T-helper 2 cell treated with Interferon-gamma antibody and Interleukin-4, amounts not matched to agents 5 μg/mL and 100 μg/mL, for 36 hours (primary cell): ENCODE measurements at regions not wholly inside any gene's neighbourhood (a gene's known extent, or its start where the extent isn't known, plus 50 kb on each side); places are given as distances from the start of the nearest gene placed in this dataset.
A peak's percentile ranks its signal among the peaks of the same experiment; 100 is the strongest.

ENCODE experiments used
- DNase-seq: peaks from one replicate; pipeline ENCODE4 v3.0.0; 2021; ENCODE audit warnings: low spot score
- H3K27ac Mint-ChIP-seq: one replicate; pipeline ENCODE4 v1.8.0; 2021; ENCODE audit warnings: mild to moderate bottlenecking, mixed read lengths
- H3K27me3 Mint-ChIP-seq: one replicate; pipeline ENCODE4 v1.8.0; 2021; ENCODE audit warnings: low read depth, mixed read lengths
- H3K36me3 Mint-ChIP-seq: one replicate; pipeline ENCODE4 v1.8.0; 2021; ENCODE audit warnings: low read depth, mixed read lengths
- H3K4me1 Mint-ChIP-seq: one replicate; pipeline ENCODE4 v1.8.0; 2021; ENCODE audit warnings: low read depth, mixed read lengths
- H3K4me3 Mint-ChIP-seq: one replicate; pipeline ENCODE4 v1.8.0; 2022; ENCODE audit warnings: mild to moderate bottlenecking, moderate library complexity, mixed read lengths
- H3K9me3 Mint-ChIP-seq: one replicate; pipeline ENCODE4 v1.8.0; 2021; ENCODE audit warnings: mixed read lengths

- no peak for DNase-seq
- Mint-ChIP-seq H3K4me3 (no peak overlapping the region), H3K36me3 (peaks cover 1% of the 10 kb centered on the region), H3K9me3 (peaks cover 14% of the 10 kb centered on the region), H3K4me1 (peaks cover 8% of the 10 kb centered on the region), H3K27me3 (no peaks in the 10 kb centered on the region), H3K27ac (no peak overlapping the region)
These were observed 781.9 kb downstream of the VRK1 start for GRCh38 chr14:97578982-97579548.

DNA sequence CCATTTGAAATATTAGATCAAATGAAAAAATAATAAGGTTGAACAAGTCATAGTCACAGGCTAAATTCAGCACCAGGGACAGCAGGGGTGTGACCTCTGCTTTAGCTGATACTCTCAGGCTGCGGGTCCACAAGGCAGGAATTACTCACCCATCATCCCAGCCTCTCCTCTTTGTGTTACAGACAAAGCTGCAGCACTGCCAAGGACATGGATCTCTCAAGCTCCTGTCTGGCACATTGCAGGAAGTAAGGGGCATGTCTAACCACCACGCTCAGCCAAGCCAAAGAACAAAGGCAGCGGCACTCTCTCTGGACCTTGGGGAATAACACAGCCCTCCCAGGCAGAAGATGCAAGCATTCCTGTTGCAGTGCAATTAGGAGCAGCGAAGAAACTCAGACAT, 783.8 kb downstream of the VRK1 start:
- Mint-ChIP-seq H3K36me3 (no peaks in the 10 kb centered on the region), H3K27ac (no peak overlapping the region), H3K9me3 (no peaks in the 10 kb centered on the region), H3K4me1 (peaks cover 11% of the 10 kb centered on the region), H3K4me3 (no peak overlapping the region), H3K27me3 (no peaks in the 10 kb centered on the region)
- no peak for DNase-seq

DNA sequence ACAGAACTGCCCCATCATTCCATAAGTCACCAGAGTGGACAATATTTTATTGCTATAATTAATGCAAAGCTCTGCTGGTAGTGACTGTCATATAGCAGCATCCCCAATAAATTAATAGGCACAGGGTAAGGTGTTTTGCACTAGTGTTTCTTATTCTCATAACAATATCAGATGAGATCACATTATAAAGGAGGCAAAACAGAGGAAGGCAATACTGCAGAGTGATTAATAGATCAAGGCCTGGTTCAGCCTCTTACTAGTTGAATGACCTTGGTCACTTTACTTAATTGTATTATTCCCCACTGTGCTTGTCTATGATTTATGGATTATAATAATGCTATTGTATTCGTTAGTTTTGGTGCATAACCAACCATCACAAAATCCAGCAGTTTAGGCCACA, 784.8 kb downstream of the VRK1 start:
- H3K27me3 Mint-ChIP-seq: no peaks in the 10 kb centered on the region
- no peak for DNase-seq
- H3K27ac Mint-ChIP-seq: no peak overlapping the region
- H3K4me3 Mint-ChIP-seq: no peak overlapping the region
- no peaks in the 10 kb centered on the region for H3K36me3 Mint-ChIP-seq
- H3K4me1 Mint-ChIP-seq: peaks cover 11% of the 10 kb centered on the region
- no peaks in the 10 kb centered on the region for H3K9me3 Mint-ChIP-seq

DNA sequence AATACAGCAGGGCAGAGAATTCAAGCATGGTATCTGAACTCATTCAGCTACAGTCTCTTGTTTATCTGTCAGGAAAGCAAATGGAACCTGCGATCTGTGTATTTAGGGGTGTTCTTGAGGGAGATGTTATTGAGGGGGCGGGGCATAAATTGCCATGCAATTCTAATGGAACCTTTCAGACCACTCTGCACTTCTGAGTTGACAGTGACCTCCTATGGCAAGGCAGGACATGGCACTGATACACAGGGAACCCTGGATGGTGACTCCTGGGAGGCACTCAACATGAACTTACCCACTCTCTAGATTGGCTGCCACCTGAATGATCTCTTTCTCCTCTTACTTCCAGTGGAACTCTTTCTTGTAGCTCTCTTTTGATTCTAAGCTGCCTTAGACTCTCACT, 787.3 kb downstream of the VRK1 start:
- no peaks in the 10 kb centered on the region for H3K9me3 Mint-ChIP-seq
- H3K27ac Mint-ChIP-seq: no peak overlapping the region
- peaks cover 22% of the 10 kb centered on the region for H3K4me1 Mint-ChIP-seq
- H3K4me3 Mint-ChIP-seq: no peak overlapping the region
- peaks cover 2% of the 10 kb centered on the region for H3K36me3 Mint-ChIP-seq
- no peaks in the 10 kb centered on the region for H3K27me3 Mint-ChIP-seq
- no peak for DNase-seq

DNA sequence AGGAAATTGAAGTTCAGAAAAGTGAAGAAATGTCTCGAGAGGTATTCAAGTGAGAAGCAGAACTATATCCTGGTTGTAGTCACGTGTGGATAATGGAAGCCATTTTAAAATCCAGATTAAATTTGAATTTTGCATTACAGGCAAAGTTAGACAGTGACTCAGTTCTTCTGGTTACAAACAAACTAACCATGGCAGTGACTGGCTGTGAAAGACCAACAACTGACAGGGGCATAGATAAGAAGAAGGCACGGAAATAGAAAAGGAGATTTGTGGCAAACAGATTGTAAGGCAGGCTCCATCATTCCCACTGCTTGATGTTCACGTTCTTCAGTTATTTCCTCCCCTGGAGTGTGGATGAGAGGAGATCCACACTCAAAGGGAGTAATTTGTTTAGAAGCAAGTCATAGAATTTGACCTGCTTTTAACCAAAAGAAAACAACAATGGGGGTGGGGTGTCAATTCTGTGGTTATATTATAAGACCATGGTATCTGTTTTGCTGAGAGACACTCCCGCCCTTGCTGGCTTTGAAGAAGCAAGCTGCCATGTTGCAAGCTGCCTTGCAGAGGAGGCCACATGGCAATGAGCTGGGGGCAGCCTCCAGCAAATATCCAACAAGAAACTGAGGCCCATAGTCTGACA, 795.3 kb downstream of the VRK1 start:
- no peak for DNase-seq
- peaks cover 40% of the 10 kb centered on the region for H3K4me1 Mint-ChIP-seq
- peaks cover 8% of the 10 kb centered on the region for H3K36me3 Mint-ChIP-seq
- no peak overlapping the region for H3K27ac Mint-ChIP-seq
- peaks cover 10% of the 10 kb centered on the region for H3K9me3 Mint-ChIP-seq
- no peaks in the 10 kb centered on the region for H3K27me3 Mint-ChIP-seq
- no peak overlapping the region for H3K4me3 Mint-ChIP-seq

GRCh38 chr14:97594306-97594705, 797.1 kb downstream of the VRK1 start:
- no peak overlapping the region for H3K4me3 Mint-ChIP-seq

GRCh38 chr14:97602438-97603117, 805.4 kb downstream of the VRK1 start:
- Mint-ChIP-seq H3K4me1 (peaks cover 21% of the 10 kb centered on the region), H3K36me3 (peaks cover 22% of the 10 kb centered on the region), H3K27me3 (no peaks in the 10 kb centered on the region), H3K4me3 (no peak overlapping the region), H3K9me3 (peaks cover 7% of the 10 kb centered on the region), H3K27ac (no peak overlapping the region)
- DNase-seq: peak; percentile 66

More at GRCh38 chr14:97594306-97594705, 797.1 kb downstream of the VRK1 start:
- DNase-seq: no peak
- H3K9me3 Mint-ChIP-seq: peaks cover 17% of the 10 kb centered on the region
- peaks cover 26% of the 10 kb centered on the region for H3K4me1 Mint-ChIP-seq
- H3K27ac Mint-ChIP-seq: no peak overlapping the region
- H3K36me3 Mint-ChIP-seq: peaks cover 9% of the 10 kb centered on the region
- H3K27me3 Mint-ChIP-seq: no peaks in the 10 kb centered on the region

DNA sequence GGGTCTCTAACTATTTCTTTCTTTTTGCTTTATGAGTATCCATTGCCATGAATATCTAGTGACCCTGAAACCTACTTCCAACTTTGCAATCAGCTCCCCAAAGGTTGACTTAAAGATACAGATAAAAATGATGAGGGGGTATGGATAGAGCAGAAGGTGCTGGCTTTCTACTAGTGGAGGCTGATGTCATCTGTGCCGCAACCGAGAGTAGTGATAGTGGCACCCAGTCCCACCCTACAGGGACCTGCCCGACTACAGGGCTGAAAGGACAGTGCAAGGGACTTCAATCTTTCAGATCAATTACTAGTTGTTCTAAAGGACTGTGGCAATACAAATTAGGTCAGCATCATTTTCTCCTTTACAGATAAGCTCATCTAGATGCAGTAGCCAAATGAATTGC, 806.0 kb downstream of the VRK1 start:
- H3K9me3 Mint-ChIP-seq: peaks cover 3% of the 10 kb centered on the region

GRCh38 chr14:97604731-97605130, 807.5 kb downstream of the VRK1 start:
- peaks cover 21% of the 10 kb centered on the region for H3K4me1 Mint-ChIP-seq
- peaks cover 21% of the 10 kb centered on the region for H3K36me3 Mint-ChIP-seq
- no peaks in the 10 kb centered on the region for H3K27me3 Mint-ChIP-seq
- no peak for DNase-seq
- H3K4me3 Mint-ChIP-seq: peak overlapping the region; percentile 27
- H3K27ac Mint-ChIP-seq: no peak overlapping the region
- H3K9me3 Mint-ChIP-seq: no peaks in the 10 kb centered on the region

More for the DNA sequence above, 806.0 kb downstream of the VRK1 start:
- Mint-ChIP-seq H3K27ac (no peak overlapping the region), H3K36me3 (peaks cover 21% of the 10 kb centered on the region), H3K4me1 (peaks cover 21% of the 10 kb centered on the region), H3K27me3 (no peaks in the 10 kb centered on the region), H3K4me3 (no peak overlapping the region)
- DNase-seq: peak; percentile 33

GRCh38 chr14:97618401-97618800, 821.2 kb downstream of the VRK1 start:
- no peaks in the 10 kb centered on the region for H3K27me3 Mint-ChIP-seq
- H3K4me3 Mint-ChIP-seq: peak overlapping the region; percentile 39
- peaks cover 31% of the 10 kb centered on the region for H3K9me3 Mint-ChIP-seq
- peaks cover 49% of the 10 kb centered on the region for H3K4me1 Mint-ChIP-seq
- DNase-seq: no peak
- peak overlapping the region; percentile 98 for H3K27ac Mint-ChIP-seq
- H3K36me3 Mint-ChIP-seq: peaks cover 28% of the 10 kb centered on the region

- DNase-seq: no peak
- peaks cover 26% of the 10 kb centered on the region for H3K9me3 Mint-ChIP-seq
- peaks cover 25% of the 10 kb centered on the region for H3K36me3 Mint-ChIP-seq
- peak overlapping the region; percentile 88 for H3K4me3 Mint-ChIP-seq
- peak overlapping the region; percentile 98 for H3K27ac Mint-ChIP-seq
- H3K27me3 Mint-ChIP-seq: no peaks in the 10 kb centered on the region
- H3K4me1 Mint-ChIP-seq: peaks cover 50% of the 10 kb centered on the region
These were observed 821.9 kb downstream of the VRK1 start for GRCh38 chr14:97618917-97619690.

DNA sequence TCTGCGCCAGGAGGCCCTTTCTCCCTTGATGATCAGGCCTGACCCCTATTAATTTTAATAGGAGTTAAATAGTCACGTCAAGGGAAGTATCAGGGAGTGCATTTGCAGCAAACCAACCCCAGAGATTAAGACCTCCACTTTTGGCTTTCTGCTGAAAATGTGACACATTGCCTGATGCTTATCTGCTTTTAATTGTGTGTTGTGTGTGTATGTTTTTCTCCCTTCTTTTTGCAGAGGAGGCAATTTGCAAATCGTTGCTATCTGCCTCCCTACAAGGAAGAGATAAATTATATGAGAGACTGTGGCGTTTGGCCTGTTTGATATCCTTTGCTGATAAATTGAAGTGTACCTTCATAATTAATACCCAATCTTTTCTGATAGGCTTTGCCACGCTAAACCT, 822.9 kb downstream of the VRK1 start:
- H3K4me3 Mint-ChIP-seq: peak overlapping the region; percentile 88
- peaks cover 50% of the 10 kb centered on the region for H3K4me1 Mint-ChIP-seq
- H3K9me3 Mint-ChIP-seq: peaks cover 16% of the 10 kb centered on the region
- H3K27me3 Mint-ChIP-seq: no peaks in the 10 kb centered on the region
- peaks cover 20% of the 10 kb centered on the region for H3K36me3 Mint-ChIP-seq
- peak overlapping the region; percentile 98 for H3K27ac Mint-ChIP-seq
- no peak for DNase-seq

GRCh38 chr14:97624985-97625384, 827.8 kb downstream of the VRK1 start:
- Mint-ChIP-seq H3K27ac (no peak overlapping the region), H3K9me3 (peaks cover 4% of the 10 kb centered on the region), H3K4me1 (peaks cover 28% of the 10 kb centered on the region), H3K4me3 (no peak overlapping the region), H3K36me3 (peaks cover 12% of the 10 kb centered on the region), H3K27me3 (no peaks in the 10 kb centered on the region)
- no peak for DNase-seq

- Mint-ChIP-seq H3K27ac (no peak overlapping the region), H3K9me3 (peaks cover 4% of the 10 kb centered on the region), H3K27me3 (no peaks in the 10 kb centered on the region), H3K36me3 (peaks cover 12% of the 10 kb centered on the region), H3K4me1 (peaks cover 23% of the 10 kb centered on the region), H3K4me3 (no peak overlapping the region)
- DNase-seq: no peak
These were observed 828.3 kb downstream of the VRK1 start for GRCh38 chr14:97625477-97625876.
